HG03565 (cell line): ENCODE measurements at regions not wholly inside any gene's neighbourhood (a gene's known extent, or its start where the extent isn't known, plus 50 kb on each side); places are given as distances from the start of the nearest gene placed in this dataset.

Experiments
- ATAC-seq: cut with Tn5 transposase; IDR thresholded peaks from one replicate; pipeline ENCODE4 v1.9.1; 2021; ENCODE audit warnings: mild to moderate bottlenecking, moderate library complexity; ENCODE audit not compliant: unreplicated experiment

DNA sequence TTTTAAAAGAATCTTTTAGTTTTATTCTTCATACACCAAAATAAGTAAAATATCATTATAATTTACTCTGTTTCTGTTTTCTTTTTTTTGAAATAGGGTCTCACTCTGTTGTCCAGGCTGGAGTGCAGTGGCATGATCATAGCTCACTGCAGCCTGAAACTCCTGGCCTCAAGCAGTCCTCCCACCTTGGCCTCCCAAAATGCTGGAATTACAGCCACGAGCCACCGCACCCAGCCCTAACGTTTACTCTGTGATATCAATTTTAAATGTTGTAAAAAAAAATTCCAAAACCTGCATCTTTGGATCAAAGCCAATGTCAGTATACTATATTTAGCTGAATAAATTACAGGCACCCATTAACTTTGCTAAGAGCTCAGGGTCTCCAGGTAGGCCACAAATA lies 437.1 kb upstream of the USP15 start:
- no peak for ATAC-seq

DNA sequence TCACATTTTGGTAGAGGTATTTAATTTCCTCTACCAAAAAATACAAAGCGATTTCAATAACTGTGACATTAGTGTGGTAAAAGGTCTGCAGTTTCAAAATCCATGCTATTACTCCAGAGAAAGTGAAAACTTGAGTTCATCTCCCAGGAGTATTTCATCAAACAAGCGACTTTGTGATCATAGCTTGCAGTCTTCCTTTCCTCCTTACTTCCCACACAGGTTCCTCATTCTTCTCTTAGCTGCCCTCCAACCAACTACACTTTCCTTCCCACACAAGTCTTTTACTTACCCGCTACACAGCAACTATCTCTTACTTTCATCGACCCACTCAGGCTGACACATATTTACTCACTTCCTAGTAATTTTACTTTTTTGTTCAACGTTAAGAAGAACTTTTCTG lies 413.4 kb upstream of the USP15 start:
- ATAC-seq: no peak

DNA sequence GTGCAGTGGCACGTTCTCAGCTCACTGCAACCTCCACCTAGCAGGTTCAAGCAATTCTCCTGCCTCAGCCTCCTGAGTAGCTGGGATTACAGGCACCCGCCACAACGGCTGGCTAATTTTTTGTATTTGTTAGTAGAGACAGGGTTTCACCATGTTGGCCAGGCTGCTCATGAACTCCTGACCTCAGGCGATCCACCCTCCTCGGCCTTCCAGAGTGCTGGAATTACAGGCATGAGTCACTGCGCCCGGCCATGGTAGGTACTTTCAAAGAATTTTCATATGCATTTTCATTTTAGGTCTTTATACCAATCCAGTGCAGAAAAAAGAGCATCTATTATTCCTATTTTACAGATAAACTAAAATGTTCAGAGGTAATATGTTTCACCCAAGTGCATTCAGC lies 411.3 kb upstream of the USP15 start:
- ATAC-seq: no peak

DNA sequence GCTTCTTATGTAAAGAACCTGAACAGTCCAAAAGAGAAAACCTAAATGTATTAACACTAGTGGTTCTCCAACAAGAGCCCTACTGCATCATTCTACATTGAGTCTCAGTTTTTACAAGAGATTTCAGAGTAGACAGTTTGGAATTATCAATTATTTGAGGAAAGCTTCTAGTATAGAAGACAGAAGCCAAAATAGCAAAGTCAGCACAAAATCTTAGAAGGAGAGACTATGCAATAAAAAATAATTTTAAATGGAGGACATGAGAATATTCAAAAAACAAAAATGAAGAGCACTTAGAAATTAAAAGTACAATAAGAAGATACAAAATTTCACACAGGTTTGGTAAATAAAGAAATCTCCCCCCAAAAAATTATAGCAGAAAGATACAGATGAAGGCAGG lies 406.3 kb upstream of the USP15 start:
- ATAC-seq: no peak

DNA sequence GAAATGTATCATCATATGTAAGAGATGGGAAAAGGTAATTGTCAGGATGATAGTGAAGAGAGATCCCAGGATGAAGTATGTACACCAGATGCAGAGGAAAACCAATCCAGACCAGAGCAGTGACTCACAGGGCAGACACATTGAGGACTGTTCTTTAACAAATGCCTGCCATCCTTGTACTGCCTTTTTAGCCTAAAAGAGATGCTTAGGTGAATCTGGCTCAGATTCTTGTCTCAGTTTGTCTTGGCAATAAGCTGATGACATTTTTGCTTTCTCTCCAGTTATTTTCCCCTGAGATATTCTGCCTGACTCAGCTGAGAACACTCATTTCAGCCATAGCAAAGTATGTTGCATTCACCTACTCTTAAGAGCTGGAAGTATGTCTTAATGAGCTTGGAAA lies 405.3 kb upstream of the USP15 start:
- ATAC-seq: no peak

DNA sequence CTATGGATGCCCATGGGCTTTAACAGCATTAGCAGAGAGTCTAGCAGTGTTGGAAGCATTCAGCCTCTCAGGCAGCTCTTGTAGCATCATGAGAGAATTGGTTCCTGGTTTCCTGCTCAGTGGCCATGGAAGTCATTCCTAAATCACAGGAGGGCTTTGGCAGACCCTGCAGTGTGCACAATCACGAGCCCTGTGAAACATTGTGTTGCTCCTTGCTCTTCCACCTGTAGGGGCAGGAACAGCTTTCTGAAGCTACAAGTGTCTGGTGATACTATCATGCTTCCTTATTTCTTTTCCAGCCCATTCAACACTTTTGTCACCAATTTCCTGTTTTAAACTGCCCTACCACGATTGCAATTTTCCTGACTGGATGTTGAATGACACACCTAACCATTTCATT lies 402.2 kb upstream of the USP15 start:
- no peak for ATAC-seq

DNA sequence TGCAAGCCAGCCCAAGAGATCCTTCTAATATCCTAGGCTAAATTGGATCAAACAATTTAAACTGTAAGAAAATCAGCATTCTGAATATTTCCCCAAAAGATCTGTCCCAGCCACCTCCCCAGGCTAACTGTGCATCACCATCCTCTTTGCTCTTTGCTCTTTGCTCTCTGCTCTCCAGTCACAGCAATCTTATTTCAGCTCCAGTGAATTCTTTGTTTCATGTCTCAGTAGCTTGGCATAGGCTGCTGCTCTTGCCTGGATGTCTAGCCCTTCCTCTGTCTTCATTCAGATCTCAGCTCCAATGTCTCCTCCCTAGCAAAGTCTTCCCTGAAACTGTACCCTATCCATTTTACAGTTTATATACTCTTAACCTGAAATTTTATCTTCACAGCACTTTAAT lies 399.8 kb upstream of the USP15 start:
- ATAC-seq: no peak

DNA sequence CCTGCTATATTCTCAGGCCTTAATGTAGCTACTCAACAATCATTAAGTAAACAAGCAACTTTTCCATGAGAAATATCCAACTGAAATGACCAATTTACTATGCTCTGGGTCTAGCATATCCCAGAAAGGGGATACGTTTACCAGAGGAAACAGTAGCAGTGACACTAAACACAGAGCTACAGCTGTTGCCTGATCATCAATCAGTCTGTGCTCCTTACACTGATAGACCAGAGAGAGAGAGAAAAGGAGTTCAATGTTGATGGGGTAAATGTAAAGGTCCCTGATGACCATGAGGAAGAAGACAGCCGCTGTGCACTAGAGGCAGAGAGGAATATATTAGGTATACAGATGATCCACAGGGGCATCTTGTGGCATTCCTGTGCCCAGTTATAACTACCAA lies 397.2 kb upstream of the USP15 start:
- ATAC-seq: no peak

DNA sequence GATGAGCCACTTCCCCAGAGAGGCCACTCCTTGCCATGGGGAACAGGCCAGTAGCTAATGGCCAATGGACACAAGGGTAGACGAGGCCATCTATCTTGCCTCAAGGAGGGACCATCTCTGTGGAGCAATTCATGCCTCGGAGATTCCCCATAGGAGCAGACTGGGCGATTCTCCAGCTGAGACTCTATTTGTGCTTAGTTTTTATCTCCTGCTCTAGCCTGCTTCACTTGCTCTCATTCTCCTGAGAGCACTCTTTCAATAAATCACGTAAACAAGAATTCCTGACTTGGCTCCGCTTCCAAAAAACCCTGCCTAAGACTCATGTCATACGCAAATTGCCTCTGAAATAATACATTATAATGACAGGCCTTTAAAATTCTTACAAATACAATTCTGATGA lies 396.4 kb upstream of the USP15 start:
- ATAC-seq: no peak

DNA sequence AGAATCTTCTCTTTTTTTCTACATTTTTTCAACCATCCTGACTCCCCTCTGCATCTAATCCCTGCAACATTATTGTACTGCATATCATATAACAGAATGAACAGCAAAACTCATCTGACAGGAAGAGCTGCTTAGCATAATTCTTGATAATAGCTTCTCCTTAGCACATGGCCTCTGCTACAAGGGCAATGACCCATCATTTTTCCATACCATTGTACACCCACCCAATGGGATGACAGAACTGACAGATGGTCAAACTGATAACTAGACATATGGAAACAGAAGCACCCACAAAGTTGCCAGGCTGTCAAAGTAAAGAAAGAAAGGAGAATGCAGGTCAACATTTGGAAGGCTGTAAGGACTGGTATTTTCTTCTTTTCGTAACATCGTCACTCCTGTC lies 390.4 kb upstream of the USP15 start:
- ATAC-seq: no peak

DNA sequence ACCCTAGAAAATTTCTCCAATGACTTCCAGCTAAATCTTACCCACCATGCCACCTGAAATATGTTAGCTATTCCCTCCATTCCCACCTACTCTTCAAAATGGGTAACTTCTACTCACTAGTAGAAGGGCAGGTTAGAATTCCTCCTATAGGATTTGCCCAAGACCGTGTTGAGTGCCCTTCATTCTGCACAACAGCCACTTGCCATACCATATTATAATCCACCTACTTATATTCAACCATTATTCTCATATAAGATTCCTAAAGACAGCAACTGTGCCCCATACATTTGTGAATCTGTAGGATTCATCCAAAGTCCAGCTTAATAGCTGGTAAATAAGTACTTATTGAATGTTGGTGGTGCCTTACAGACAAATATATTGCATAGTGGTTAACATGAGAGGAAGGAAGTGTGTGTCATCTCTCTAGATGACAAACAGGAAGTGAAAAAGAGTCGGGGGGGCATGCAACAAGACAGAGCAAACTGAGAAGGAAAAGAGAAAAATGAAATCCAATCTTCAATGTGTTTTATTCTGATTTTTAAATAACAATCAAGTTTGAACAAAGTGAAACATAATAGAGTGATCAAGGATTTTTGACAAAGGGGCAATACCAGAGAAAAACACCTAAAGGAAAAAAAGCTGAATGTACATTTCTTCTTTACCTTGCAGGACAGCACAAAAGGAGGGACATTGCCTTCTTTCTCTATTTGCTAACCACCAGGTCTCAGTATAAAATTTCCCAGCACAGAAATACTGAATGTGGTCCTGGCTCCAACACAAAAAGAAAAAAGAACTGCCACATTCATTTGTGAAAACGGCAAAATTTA lies 389.3 kb upstream of the USP15 start:
- ATAC-seq: peak; percentile 47

DNA sequence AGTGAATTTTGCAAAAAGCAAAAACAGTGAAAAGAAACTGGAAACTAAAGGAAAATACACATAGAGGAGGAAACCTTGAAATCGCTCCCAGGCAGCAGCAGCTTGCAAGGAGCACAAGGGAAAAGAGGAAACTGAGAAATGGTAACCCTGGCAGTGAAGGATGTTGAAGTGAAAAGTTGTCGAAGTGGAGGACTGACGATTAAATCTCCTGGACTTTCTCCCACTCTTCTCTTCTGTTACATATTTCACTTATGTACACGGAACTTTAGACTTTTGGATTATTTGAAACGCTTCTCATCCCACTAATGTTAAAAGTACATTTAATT lies 388.8 kb upstream of the USP15 start:
- no peak for ATAC-seq

DNA sequence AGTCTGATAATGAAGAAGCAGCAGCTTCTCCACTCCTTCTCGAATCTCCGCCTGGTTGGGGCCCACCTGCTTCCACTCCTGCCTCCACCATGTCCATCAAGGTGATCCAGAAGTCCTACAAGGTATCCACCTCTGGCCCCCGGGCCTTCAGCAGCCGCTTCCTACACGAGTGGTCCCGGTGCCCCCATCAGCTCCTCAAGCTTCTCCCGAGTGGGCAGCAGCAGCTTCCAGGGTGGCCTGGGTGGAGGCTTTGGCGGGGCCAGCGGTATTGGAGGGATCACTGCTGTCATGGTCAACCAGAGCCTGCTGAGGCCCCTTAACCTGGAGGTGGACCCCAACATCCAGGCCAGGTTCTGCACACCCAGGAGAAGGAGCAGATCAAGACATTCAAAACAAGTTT lies 381.0 kb upstream of the USP15 start:
- no peak for ATAC-seq

DNA sequence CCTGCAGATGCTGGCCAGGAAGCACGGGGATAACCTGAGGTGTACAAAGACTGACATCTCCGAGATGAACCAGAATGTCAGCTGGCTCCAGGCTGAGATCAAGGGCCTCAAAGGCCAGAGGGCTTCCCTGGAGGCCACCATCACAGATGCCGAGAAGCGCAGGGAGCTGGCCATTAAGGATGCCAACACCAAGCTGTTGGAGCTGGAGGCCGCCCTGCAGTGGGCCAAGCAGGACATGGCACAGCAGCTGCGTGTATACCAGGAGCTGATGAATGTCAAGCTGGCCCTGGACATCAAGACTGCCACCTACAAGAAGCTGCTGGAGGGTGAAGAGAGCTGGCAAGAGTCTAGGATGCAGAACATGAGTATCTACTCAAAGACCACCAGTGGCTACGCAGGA lies 380.0 kb upstream of the USP15 start:
- no peak for ATAC-seq

DNA sequence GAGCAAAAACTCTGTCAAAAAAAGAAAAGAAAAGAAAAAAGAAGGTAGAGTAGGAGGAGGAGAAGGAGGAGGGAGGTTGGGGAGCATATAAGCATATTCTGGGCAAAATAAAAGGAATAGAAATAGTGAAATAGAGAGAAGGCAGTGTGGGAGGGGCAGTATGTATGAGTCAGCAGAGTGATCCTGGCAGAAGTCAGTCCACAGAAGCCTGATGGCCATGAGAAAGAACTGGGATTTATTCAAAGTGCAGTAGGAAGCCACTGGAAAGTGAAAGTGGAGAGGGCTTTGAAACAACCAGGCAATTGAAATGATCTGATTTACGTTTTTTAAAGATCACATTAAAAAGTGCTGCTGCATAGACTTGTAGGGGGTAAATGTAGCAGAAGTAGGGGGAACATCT lies 368.6 kb upstream of the USP15 start:
- no peak for ATAC-seq

DNA sequence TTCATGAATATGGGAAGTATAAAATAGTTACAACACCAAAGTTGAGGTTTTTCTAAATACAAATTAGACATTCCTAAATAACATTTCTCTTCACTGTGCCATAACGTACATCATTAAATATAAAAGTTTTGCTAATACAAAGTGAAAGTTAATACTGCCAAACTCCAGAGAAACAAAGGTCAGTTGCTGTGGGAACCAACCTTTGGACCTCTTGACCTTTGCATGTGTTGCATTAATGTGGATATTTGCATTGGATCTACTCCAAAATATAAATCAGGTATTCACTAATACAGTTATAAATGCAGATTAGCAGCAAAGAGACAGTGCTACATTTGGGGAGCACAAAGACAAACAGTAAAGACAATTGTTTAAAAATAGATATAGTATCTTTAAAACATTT lies 366.0 kb upstream of the USP15 start:
- no peak for ATAC-seq

DNA sequence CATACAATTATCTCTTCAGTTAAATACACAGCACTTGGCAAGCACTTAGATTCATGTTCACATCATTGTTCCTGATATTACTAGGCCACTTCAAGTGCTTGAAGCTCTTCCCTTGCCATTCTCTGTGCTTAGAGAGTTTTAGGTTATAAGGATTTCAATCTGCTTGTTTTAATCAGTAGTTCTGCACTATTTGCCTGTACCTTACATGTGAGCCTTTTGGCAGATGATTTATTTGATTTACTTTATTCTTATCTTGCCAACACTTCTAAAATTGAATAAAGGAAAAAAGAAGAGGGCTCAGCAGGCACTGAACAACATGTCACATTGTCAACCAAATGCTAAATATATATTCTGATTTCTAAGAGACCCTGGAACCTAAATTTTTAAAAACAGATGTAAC lies 363.8 kb upstream of the USP15 start:
- no peak for ATAC-seq

DNA sequence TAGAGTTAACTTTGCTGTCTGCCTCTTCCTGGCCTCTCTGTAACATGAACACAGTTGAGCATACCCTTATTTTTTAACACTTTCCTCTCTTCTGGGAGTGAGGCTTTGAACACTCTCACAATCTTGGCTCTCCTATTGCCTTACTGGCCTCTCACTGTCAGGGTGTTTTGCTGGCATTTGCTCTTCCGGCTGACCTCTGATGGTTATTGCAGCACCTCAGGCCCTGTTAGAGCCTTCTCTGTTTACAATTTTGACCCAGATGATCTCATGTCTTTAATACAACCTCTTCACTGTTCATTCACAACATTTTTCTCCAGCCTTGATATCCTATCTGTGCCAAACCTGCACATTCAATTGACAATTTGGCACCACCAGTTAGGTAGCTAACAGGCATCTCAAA lies 357.8 kb upstream of the USP15 start:
- ATAC-seq: no peak

DNA sequence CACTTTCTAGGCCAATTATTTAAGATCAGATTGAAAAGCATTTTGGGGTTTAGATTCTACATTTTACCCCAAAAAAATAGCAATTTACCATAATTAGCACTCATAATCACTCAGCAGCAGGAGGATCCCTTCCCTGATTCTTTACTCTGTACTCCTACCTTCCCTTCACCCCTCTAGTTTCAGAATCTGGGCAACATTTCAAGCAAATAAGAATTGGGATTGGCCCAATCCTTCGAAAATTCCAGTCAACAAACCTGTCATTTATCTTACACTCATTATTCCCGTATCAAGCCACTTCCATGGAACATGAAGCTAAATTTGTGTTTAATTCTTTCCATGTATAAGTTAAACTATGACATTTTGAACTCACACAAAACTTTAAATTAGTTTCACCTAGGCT lies 349.1 kb upstream of the USP15 start:
- ATAC-seq: no peak

DNA sequence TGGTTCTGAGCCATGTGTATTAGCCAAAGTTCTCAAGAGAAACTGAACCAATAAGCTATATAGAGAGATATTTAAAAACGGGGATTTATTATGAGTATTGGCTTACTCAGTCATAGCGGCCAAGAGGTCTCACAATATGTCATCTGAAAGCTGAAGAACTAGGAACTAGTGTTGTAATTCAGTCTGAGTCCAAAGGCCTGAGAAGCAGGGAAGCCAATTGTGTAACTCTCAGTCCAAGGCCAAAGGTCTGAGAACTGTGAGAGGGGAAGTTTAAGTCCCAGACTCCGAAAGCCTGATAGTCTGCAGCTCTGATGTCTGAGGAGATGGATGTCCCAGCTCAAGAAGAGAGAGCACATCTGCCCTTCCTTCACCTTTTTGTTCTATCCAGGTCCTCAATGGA lies 344.8 kb upstream of the USP15 start:
- ATAC-seq: no peak

DNA sequence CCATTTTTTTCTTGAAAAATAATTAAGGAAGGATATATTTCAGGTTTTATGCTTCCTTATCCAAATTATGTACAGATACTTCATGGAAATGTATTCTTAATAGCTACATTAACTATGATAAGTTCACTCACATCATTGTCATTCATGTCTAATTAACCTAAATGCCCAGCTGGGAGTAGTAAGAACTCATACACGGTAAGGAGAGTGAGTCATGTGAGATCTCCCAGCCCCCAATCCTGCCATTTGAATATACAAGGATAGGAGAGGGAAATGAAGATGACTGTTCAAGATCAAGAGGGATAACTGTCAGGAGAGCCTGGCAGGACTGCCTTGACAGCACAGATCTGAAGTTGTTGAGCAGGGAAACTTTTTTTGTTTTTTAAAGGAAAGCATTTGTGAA lies 343.4 kb upstream of the USP15 start:
- ATAC-seq: no peak

DNA sequence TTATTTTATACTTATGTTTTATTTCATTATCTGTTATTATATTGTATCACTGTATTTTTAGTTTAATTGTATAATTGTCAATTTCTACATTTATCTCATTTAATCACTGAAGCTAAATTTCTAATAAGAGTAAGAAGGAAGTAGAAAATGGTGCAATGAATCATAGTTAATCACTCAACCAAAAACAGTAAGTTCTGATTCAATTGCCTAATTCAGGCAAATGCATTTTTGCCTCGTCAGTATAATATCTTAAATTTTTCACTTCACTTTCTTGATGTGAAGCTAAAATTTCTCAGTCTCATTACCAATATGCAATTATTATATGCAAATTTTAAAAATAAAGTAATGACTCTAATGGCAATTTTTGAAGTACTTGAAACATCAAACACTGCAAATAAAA lies 340.5 kb upstream of the USP15 start:
- ATAC-seq: no peak

DNA sequence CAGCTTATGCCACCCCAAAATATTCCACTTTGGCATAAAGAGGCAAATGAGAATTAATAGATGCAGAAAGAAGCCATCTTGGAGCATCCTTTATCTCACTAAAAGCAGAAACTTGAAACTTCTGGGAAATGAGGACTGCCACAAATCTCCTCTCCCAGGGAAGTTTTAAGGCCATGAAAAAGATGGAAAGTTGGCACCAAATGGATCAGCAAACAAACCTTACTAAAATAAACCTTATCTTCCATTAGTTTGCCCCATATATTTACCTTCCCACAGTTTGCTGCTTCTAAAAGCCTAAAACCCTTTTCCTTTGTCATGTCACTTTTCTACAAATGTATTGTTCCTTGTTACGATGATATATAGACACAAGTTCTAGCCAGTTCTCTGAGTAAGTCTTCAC lies 340.0 kb upstream of the USP15 start:
- ATAC-seq: no peak

DNA sequence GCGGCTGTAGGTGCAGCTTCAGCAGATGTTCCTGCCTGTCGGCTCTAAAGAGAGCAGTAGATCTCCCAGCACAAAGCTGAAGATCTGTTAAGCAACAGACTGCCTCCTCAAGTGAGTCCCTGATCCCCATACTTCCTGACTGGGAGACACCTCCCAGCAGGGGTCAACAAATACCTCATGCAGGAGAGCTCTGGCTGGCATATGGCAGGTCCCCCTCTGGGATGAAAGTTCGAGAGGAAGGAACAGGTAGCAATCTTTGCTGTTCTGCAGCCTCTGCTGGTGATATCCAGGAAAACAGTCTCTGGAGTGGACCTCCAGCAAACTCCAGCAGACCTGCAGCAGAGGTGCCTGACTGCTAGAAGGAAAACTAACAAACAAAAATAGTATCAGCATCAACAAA lies 337.1 kb upstream of the USP15 start:
- ATAC-seq: no peak
